ENCODE measurements at regions not wholly inside any gene's neighbourhood (a gene's known extent, or its start where the extent isn't known, plus 50 kb on each side); places are given as distances from the start of the nearest gene placed in this dataset.

- Histone ChIP-seq H3K27ac (no peak overlapping the region), H3K36me3 (no peaks in the 10 kb centered on the region), H3K27me3 (no peaks in the 10 kb centered on the region), H3K9me3 (no peaks in the 10 kb centered on the region), H3K4me1 (no peaks in the 10 kb centered on the region), H3K4me3 (no peak overlapping the region)
- DNase-seq, result no peak
- intact Hi-C loops (cut with DNase I; ENCODE audit: low total_unique reads), result no loop called here
- no peak for TF ChIP-seq CTCF (IDR thresholded peaks at IDR 0.05)
- no peak for TF ChIP-seq POLR2A (IDR thresholded peaks at IDR 0.05)
Measured at GRCh38 chr12:76242813-76243550, 105.2 kb downstream of the BBS10 start.

- TF ChIP-seq CTCF (IDR thresholded peaks at IDR 0.05), result no peak
- no peak for TF ChIP-seq POLR2A (IDR thresholded peaks at IDR 0.05)
- Histone ChIP-seq H3K27me3 (no peaks in the 10 kb centered on the region), H3K9me3 (no peaks in the 10 kb centered on the region), H3K27ac (no peak overlapping the region), H3K4me1 (no peaks in the 10 kb centered on the region), H3K4me3 (no peak overlapping the region), H3K36me3 (no peaks in the 10 kb centered on the region)
- no peak for DNase-seq
- intact Hi-C loops (cut with DNase I; ENCODE audit: low total_unique reads), result no loop called here
Measured at GRCh38 chr12:76241371-76241770, 106.8 kb downstream of the BBS10 start.

- no peaks in the 10 kb centered on the region for H3K9me3 ChIP-seq
- no peak overlapping the region for H3K4me3 ChIP-seq
- no peaks in the 10 kb centered on the region for H3K27me3 ChIP-seq
- no peaks in the 10 kb centered on the region for H3K4me1 ChIP-seq
- H3K27ac ChIP-seq, result no peak overlapping the region
- no peaks in the 10 kb centered on the region for H3K36me3 ChIP-seq
- TF ChIP-seq POLR2A (IDR thresholded peaks at IDR 0.05) (no peak), CTCF (IDR thresholded peaks at IDR 0.05) (no peak)
- intact Hi-C loops (cut with DNase I; ENCODE audit: low total_unique reads), result no loop called here
- no peak for DNase-seq
Measured at GRCh38 chr12:76240281-76240680, 107.9 kb downstream of the BBS10 start.

- H3K4me1 ChIP-seq, result no peaks in the 10 kb centered on the region
- TF ChIP-seq CTCF (IDR thresholded peaks at IDR 0.05) (no peak), POLR2A (IDR thresholded peaks at IDR 0.05) (no peak)
- H3K27ac ChIP-seq, result no peak overlapping the region
- H3K4me3 ChIP-seq, result no peak overlapping the region
- H3K9me3 ChIP-seq, result no peaks in the 10 kb centered on the region
- intact Hi-C loops (cut with DNase I; ENCODE audit: low total_unique reads), result no loop called here
- H3K27me3 ChIP-seq, result no peaks in the 10 kb centered on the region
- no peaks in the 10 kb centered on the region for H3K36me3 ChIP-seq
- DNase-seq, result no peak
Measured at GRCh38 chr12:76238688-76239087, 109.5 kb downstream of the BBS10 start.

GRCh38 chr12:76237086-76237701 lies 111.0 kb downstream of the BBS10 start:
- H3K9me3 ChIP-seq, result no peaks in the 10 kb centered on the region
- H3K36me3 ChIP-seq, result no peaks in the 10 kb centered on the region
- no peaks in the 10 kb centered on the region for H3K4me1 ChIP-seq
- no peak for DNase-seq
- H3K4me3 ChIP-seq, result no peak overlapping the region
- no peak overlapping the region for H3K27ac ChIP-seq
- H3K27me3 ChIP-seq, result no peaks in the 10 kb centered on the region
- no peak for TF ChIP-seq CTCF (IDR thresholded peaks at IDR 0.05)
- intact Hi-C loops (cut with DNase I; ENCODE audit: low total_unique reads), result no loop called here

Data from uterus (tissue), 3 donors.